Gastroesophageal sphincter (tissue), 3 donors: ENCODE measurements at regions not wholly inside any gene's neighbourhood (a gene's known extent, or its start where the extent isn't known, plus 50 kb on each side); places are given as distances from the start of the nearest gene placed in this dataset.

ENCODE experiments used
- POLR2A ChIP-seq, 2 donors: fragments of 450-650 bp; IDR thresholded peaks; one replicate each; pipeline ENCODE4 v1.6.1; 2017; ENCODE audit warnings: antibody characterized with exemption in 2 of 2, mild to moderate bottlenecking in 2 of 2, moderate library complexity in 1 of 2
- TF ChIP-seq, protein P1 (sequence below), 4 experiments: fragments of 200-600 bp in 2 of 4; fragments of 450-650 bp in 2 of 4; sonication (generic) in 1 of 4; IDR thresholded peaks; one replicate each; pipeline ENCODE4 v1.5.1; 2017 to 2019; ENCODE audit warnings: antibody characterized with exemption in 4 of 4, mild to moderate bottlenecking in 2 of 4, moderate library complexity in 2 of 4

- no peak for TF ChIP-seq POLR2A (IDR thresholded peaks at IDR 0.05)
- TF ChIP-seq, protein P1, sequence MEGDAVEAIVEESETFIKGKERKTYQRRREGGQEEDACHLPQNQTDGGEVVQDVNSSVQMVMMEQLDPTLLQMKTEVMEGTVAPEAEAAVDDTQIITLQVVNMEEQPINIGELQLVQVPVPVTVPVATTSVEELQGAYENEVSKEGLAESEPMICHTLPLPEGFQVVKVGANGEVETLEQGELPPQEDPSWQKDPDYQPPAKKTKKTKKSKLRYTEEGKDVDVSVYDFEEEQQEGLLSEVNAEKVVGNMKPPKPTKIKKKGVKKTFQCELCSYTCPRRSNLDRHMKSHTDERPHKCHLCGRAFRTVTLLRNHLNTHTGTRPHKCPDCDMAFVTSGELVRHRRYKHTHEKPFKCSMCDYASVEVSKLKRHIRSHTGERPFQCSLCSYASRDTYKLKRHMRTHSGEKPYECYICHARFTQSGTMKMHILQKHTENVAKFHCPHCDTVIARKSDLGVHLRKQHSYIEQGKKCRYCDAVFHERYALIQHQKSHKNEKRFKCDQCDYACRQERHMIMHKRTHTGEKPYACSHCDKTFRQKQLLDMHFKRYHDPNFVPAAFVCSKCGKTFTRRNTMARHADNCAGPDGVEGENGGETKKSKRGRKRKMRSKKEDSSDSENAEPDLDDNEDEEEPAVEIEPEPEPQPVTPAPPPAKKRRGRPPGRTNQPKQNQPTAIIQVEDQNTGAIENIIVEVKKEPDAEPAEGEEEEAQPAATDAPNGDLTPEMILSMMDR (IDR thresholded peaks at IDR 0.05) = no peak
These were observed 386.6 kb downstream of the KCNRG start for GRCh38 chr13:50401721-50402465.
